OCI-LY1 (cell line): ENCODE measurements at regions not wholly inside any gene's neighbourhood (a gene's known extent, or its start where the extent isn't known, plus 50 kb on each side); places are given as distances from the start of the nearest gene placed in this dataset.

Source experiments
- H2AFZ ChIP-seq: fragments of 200-600 bp; sonication (generic), shearing (Covaris generic); 2 replicates; pipeline ENCODE4 v1.6.0; 2014; ENCODE audit warnings: antibody characterized with exemption, mild to moderate bottlenecking, low read length
- H3F3A ChIP-seq: fragments of 200-600 bp; sonication (generic), shearing (Covaris generic); 2 replicates; pipeline ENCODE4 v1.6.0; 2014; ENCODE audit warnings: mild to moderate bottlenecking, antibody characterized with exemption, low read length, moderate library complexity; ENCODE audit not compliant: insufficient read depth
- H3K27ac ChIP-seq: fragments of 200-600 bp; sonication (generic); 2 replicates; pipeline ENCODE4 v1.5.1; 2014; ENCODE audit warnings: low read length, mixed run types, mild to moderate bottlenecking, low read depth; ENCODE audit not compliant: poor library complexity, severe bottlenecking
- H3K27me3 ChIP-seq: fragments of 200-600 bp; sonication (generic); 2 replicates; pipeline ENCODE4 v1.6.0; 2014; ENCODE audit warnings: antibody characterized with exemption, mild to moderate bottlenecking, low read length, moderate library complexity; ENCODE audit not compliant: insufficient read depth
- H3K36me3 ChIP-seq: fragments of 200-600 bp; sonication (generic); 2 replicates; pipeline ENCODE4 v1.6.1; 2014; ENCODE audit warnings: mild to moderate bottlenecking, antibody characterized with exemption, low read length, moderate library complexity, mixed read lengths; ENCODE audit not compliant: insufficient read depth
- H3K4me1 ChIP-seq: fragments of 200-600 bp; sonication (generic); 2 replicates; pipeline ENCODE4 v1.5.1; 2014; ENCODE audit warnings: mild to moderate bottlenecking, low read length, moderate library complexity; ENCODE audit not compliant: insufficient read depth, severe bottlenecking
- H3K4me2 ChIP-seq: fragments of 200-600 bp; sonication (generic), shearing (Covaris generic); 2 replicates; pipeline ENCODE4 v1.6.1; 2014; ENCODE audit warnings: low read length
- H3K4me3 ChIP-seq: fragments of 200-600 bp; sonication (generic); 2 replicates; pipeline ENCODE4 v1.5.1; 2014; ENCODE audit warnings: low read length, low read depth, mild to moderate bottlenecking, mixed read lengths; ENCODE audit not compliant: poor library complexity, severe bottlenecking
- H3K79me2 ChIP-seq: fragments of 200-600 bp; shearing (Covaris generic); 2 replicates; pipeline ENCODE4 v1.6.1; 2016; ENCODE audit warnings: mixed run types, low read length, mixed read lengths; ENCODE audit not compliant: insufficient read depth
- H3K9ac ChIP-seq: fragments of 200-600 bp; sonication (generic), shearing (Covaris generic); 2 replicates; pipeline ENCODE4 v1.6.1; 2014; ENCODE audit warnings: mild to moderate bottlenecking, low read length, mixed read lengths
- H3K9me2 ChIP-seq: fragments of 200-600 bp; sonication (generic), shearing (Covaris generic); 2 replicates; pipeline ENCODE4 v1.6.1; 2014; ENCODE audit warnings: low read depth, mild to moderate bottlenecking, low read length, mixed read lengths
- H3K9me3 ChIP-seq: fragments of 200-600 bp; shearing (Covaris generic); 2 replicates; pipeline ENCODE4 v1.6.1; 2014; ENCODE audit warnings: low read length, mixed read lengths
- H4K20me1 ChIP-seq: fragments of 200-600 bp; sonication (generic), shearing (Covaris generic); 2 replicates; pipeline ENCODE4 v1.6.0; 2016; ENCODE audit warnings: mild to moderate bottlenecking, low read length; ENCODE audit not compliant: insufficient read depth
- EZH2 ChIP-seq: fragments of 200-600 bp; sonication (generic), shearing (Covaris generic); IDR thresholded peaks from 2 replicates; pipeline ENCODE4 v1.8.0; 2017; ENCODE audit warnings: borderline replicate concordance, mixed run types, mild to moderate bottlenecking, antibody characterized with exemption, low read length, moderate library complexity, mixed read lengths
- TF ChIP-seq, protein P1 (sequence below): fragments of 200-600 bp; sonication (generic), shearing (Covaris generic); IDR thresholded peaks from 2 replicates; pipeline ENCODE4 v1.5.1; 2017; ENCODE audit warnings: mild to moderate bottlenecking, antibody characterized with exemption, low read length, moderate library complexity, mixed read lengths

DNA sequence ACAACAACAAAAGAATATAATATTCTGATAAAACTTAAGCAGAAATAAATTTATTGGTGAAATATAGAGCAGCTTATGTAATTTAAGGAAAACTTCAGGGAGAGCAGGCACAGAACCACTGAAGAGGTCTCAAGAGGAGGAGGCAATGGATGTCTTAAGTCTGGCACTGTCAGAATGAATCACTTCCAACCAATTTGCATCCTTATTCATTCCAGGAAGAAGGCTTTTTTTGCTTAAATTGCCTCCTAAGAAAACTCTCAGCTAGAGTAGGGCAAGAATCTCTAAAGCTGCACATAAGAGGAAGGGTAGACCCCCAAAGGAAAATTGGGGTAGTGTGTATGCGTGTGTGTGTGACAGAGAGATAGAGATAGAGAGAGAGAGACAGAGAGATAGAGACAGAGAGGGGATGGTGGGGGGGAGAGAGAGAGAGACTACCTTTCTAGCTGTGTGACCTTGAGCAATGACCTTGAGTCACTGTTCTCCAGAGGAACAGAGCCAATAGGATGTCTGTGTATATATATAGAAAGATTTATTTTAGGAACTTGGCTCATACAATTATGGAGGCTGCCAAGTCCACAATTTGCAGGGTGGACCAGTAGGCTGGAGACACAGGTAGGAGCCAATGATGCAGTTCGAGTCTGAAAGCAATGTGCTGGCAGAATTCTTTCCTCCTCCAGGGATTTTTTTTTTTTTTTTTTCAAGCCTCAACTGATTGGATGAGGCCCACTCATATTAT is 96.4 kb upstream of the LINC00305 start:
- Histone ChIP-seq H3K79me2 (no peaks in the 10 kb centered on the region), H3F3A (no peaks in the 10 kb centered on the region)

DNA sequence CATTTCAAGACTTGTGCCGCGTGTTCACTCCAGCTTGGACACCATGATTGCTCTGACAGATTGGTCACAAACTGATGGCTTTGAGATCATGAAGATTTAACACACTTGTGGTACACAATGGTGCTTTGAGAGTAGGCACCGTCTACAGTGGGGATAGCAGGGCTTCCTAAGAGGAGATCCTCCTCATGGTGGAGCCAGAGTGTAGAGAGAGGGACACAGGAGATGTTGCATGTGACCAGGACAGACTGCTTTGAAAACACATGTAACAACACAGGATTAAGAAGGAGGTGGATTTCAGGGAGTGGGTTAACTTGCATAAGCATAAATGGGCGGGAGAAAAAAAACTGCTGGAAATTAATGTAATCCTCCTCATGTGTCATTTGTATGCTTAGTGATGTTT is 95.7 kb upstream of the LINC00305 start:
- TF ChIP-seq, protein P1, sequence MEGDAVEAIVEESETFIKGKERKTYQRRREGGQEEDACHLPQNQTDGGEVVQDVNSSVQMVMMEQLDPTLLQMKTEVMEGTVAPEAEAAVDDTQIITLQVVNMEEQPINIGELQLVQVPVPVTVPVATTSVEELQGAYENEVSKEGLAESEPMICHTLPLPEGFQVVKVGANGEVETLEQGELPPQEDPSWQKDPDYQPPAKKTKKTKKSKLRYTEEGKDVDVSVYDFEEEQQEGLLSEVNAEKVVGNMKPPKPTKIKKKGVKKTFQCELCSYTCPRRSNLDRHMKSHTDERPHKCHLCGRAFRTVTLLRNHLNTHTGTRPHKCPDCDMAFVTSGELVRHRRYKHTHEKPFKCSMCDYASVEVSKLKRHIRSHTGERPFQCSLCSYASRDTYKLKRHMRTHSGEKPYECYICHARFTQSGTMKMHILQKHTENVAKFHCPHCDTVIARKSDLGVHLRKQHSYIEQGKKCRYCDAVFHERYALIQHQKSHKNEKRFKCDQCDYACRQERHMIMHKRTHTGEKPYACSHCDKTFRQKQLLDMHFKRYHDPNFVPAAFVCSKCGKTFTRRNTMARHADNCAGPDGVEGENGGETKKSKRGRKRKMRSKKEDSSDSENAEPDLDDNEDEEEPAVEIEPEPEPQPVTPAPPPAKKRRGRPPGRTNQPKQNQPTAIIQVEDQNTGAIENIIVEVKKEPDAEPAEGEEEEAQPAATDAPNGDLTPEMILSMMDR = no peak
- no peak for TF ChIP-seq EZH2
- no peak overlapping the region for H2AFZ ChIP-seq

More for the DNA sequence above, 96.4 kb upstream of the LINC00305 start:
- H4K20me1 ChIP-seq = no peaks in the 10 kb centered on the region
- no peaks in the 10 kb centered on the region for H3K9me3 ChIP-seq
- H3K4me3 ChIP-seq = no peak overlapping the region
- H2AFZ ChIP-seq = no peak overlapping the region
- no peaks in the 10 kb centered on the region for H3K27me3 ChIP-seq
- H3K4me1 ChIP-seq = no peaks in the 10 kb centered on the region
- TF ChIP-seq, protein P1 = no peak
- no peak for TF ChIP-seq EZH2
- no peaks in the 10 kb centered on the region for H3K36me3 ChIP-seq
- H3K9me2 ChIP-seq = no peaks in the 10 kb centered on the region
- no peak overlapping the region for H3K4me2 ChIP-seq
- H3K27ac ChIP-seq = no peak overlapping the region
- H3K9ac ChIP-seq = no peak overlapping the region

DNA sequence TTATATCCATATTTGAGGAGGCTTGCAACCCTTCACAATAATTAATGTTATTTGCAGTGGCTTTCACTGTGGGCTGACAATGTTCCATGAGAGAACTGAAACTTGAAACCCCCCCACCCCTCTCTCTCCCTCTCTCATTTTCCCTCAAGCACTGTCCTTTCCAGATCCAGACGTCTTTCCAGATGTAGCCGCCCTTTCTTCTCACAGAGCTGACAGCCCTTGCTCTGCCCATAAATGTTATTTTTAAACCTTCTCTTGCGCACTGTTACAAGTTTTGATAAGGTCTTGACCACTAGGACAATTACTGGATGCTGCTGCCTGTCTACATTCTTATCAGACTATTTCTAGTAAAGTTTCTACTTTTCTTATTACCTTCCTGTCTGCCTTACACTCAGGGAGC is 91.4 kb upstream of the LINC00305 start:
- no peaks in the 10 kb centered on the region for H3K36me3 ChIP-seq
- H3K4me2 ChIP-seq = no peak overlapping the region
- H3K27me3 ChIP-seq = no peaks in the 10 kb centered on the region
- H4K20me1 ChIP-seq = no peaks in the 10 kb centered on the region
- H2AFZ ChIP-seq = no peak overlapping the region
- no peaks in the 10 kb centered on the region for H3K9me2 ChIP-seq
- no peak overlapping the region for H3K4me3 ChIP-seq
- H3F3A ChIP-seq = no peaks in the 10 kb centered on the region
- no peaks in the 10 kb centered on the region for H3K9me3 ChIP-seq
- no peak overlapping the region for H3K27ac ChIP-seq
- H3K9ac ChIP-seq = no peak overlapping the region
- H3K4me1 ChIP-seq = no peaks in the 10 kb centered on the region
- no peaks in the 10 kb centered on the region for H3K79me2 ChIP-seq
- TF ChIP-seq, protein P1 = no peak
- no peak for TF ChIP-seq EZH2

More for the DNA sequence above, 95.7 kb upstream of the LINC00305 start:
- Histone ChIP-seq H3K27ac (no peak overlapping the region), H3K4me2 (no peak overlapping the region), H3K27me3 (no peaks in the 10 kb centered on the region), H3K9ac (no peak overlapping the region), H3K9me3 (no peaks in the 10 kb centered on the region), H3K79me2 (no peaks in the 10 kb centered on the region), H3F3A (no peaks in the 10 kb centered on the region), H3K4me1 (no peaks in the 10 kb centered on the region), H3K4me3 (no peak overlapping the region), H3K9me2 (no peaks in the 10 kb centered on the region), H3K36me3 (no peaks in the 10 kb centered on the region), H4K20me1 (no peaks in the 10 kb centered on the region)
